ENCODE measurements at regions not wholly inside any gene's neighbourhood (a gene's known extent, or its start where the extent isn't known, plus 50 kb on each side); places are given as distances from the start of the nearest gene placed in this dataset.

DNA sequence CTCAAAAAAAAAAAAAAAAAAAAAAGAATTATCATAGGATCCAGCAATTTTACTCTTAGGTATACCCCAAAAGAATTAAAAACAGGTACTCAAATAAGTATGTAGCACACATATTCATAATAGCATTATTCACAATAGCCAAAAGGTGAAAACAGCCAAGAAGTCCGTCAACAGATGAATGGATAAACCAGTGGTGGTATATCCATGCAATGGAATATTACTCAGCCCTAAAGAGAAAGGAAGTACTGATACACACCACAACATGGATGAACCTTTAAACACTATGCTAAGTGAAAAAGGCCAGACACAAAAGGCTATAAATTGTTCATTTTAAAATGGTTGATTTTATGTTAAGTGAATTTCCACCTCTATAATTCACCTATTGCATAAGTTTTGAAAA lies 804.8 kb upstream of the AUTS2 start:
- Histone ChIP-seq H3K27ac (ENCODE audit: low read depth, low read length) (no peak overlapping the region), H3K27me3 (ENCODE audit: insufficient read depth, low read length, poor library complexity, severe bottlenecking) (no peaks in the 10 kb centered on the region), H3K36me3 (ENCODE audit: insufficient read depth, low read length) (no peaks in the 10 kb centered on the region), H3K4me1 (ENCODE audit: insufficient read depth, low read length) (no peaks in the 10 kb centered on the region), H3K9me3 (ENCODE audit: low read length) (no peaks in the 10 kb centered on the region), H3K4me3 (ENCODE audit: low read length) (no peak overlapping the region)
- no peak overlapping the region for H3K27ac Mint-ChIP-seq
- H3K36me3 Mint-ChIP-seq, result no peaks in the 10 kb centered on the region
- no peak for DNase-seq
- CTCF ChIA-PET, result no interaction called here
- H3K27me3 Mint-ChIP-seq, result no peaks in the 10 kb centered on the region
- no peak overlapping the region for H3K4me3 Mint-ChIP-seq
- H3K9me3 Mint-ChIP-seq, result peaks cover 2 to 17% (median 12%) of the 10 kb centered on the region in 5 donors
- POLR2A ChIA-PET, result no interaction called here
- no peaks in the 10 kb centered on the region for H3K4me1 Mint-ChIP-seq

DNA sequence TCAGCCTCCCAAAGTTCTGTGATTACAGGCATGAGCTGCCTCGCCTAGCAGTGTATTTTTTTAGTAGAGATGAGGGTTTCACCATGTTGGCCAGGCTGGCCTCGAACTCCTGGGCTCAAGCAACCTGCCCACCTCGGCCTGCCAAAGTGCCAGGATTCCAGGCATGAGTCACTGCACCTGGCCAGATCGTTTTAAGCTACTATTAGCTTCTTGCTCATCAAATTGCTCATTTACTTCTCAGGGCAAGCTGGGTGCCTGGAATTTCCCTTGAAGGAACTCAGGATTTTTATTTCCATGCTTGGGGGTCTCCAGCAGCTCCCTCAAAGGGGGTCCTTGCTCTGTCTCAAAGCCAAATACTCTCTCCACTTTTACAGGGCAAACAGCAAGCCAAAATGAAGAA lies 798.0 kb upstream of the AUTS2 start:
- no peak overlapping the region for H3K4me3 Mint-ChIP-seq
- CTCF ChIA-PET, result no interaction called here
- Histone ChIP-seq H3K9me3 (ENCODE audit: low read length) (no peaks in the 10 kb centered on the region), H3K27me3 (ENCODE audit: insufficient read depth, low read length, poor library complexity, severe bottlenecking) (no peaks in the 10 kb centered on the region), H3K36me3 (ENCODE audit: insufficient read depth, low read length) (no peaks in the 10 kb centered on the region), H3K4me1 (ENCODE audit: insufficient read depth, low read length) (no peaks in the 10 kb centered on the region), H3K27ac (ENCODE audit: low read depth, low read length) (no peak overlapping the region), H3K4me3 (ENCODE audit: low read length) (no peak overlapping the region)
- POLR2A ChIA-PET, result no interaction called here
- no peaks in the 10 kb centered on the region for H3K27me3 Mint-ChIP-seq
- H3K9me3 Mint-ChIP-seq, result peaks cover 4 to 14% (median 9%) of the 10 kb centered on the region in 5 donors
- no peaks in the 10 kb centered on the region for H3K36me3 Mint-ChIP-seq
- no peak for DNase-seq
- no peak overlapping the region for H3K27ac Mint-ChIP-seq
- H3K4me1 Mint-ChIP-seq, result no peaks in the 10 kb centered on the region

DNA sequence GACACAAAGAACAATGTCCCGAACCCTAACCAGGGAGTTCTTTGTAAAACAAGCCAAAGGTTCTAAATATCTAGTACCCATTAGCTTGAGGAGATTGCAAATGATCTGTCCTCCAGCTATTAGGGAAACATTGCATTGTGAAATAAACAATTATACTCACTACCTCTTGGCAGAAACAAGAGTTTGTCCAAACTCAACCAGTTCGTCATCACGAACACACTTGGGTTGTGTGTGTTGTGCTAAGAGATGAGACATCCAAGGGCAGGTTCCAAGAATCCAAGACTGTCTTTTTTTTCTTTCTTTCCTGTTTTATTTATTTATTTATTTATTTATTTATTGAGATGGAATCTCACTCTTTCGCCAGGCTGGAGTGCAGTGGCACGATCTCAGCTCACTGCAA lies 793.1 kb upstream of the AUTS2 start:
- Mint-ChIP-seq H3K36me3 (no peaks in the 10 kb centered on the region), H3K4me1 (no peaks in the 10 kb centered on the region), H3K9me3 (peaks cover 4 to 20% (median 13%) of the 10 kb centered on the region in 5 donors), H3K27ac (no peak overlapping the region), H3K4me3 (no peak overlapping the region), H3K27me3 (no peaks in the 10 kb centered on the region)
- ChIA-PET CTCF (no interaction called here), POLR2A (no interaction called here)
- Histone ChIP-seq H3K9me3 (ENCODE audit: low read length) (no peaks in the 10 kb centered on the region), H3K4me1 (ENCODE audit: insufficient read depth, low read length) (no peaks in the 10 kb centered on the region), H3K27ac (ENCODE audit: low read depth, low read length) (no peak overlapping the region), H3K27me3 (ENCODE audit: insufficient read depth, low read length, poor library complexity, severe bottlenecking) (no peaks in the 10 kb centered on the region), H3K36me3 (ENCODE audit: insufficient read depth, low read length) (no peaks in the 10 kb centered on the region), H3K4me3 (ENCODE audit: low read length) (no peak overlapping the region)
- DNase-seq, result no peak

DNA sequence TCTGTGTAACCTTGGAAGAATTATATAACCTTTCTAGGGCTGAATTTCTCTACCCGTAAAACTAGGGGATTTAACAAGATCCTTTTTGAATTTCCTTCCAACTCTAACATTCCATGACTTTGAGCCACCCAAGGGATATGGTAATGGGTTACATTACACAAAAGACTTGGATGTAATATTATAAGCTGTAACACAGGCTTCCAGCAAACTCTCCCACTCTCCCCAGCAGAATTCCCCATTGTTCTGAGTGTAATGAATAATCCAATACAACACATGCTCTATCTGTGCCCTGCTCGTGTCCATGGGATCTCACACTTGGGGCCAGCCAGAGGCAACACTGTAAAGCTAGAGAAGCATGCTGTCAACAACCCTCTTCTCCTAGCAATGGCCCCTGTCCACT lies 790.6 kb upstream of the AUTS2 start:
- Histone ChIP-seq H3K4me3 (ENCODE audit: low read length) (no peak overlapping the region), H3K27ac (ENCODE audit: low read depth, low read length) (no peak overlapping the region), H3K9me3 (ENCODE audit: low read length) (no peaks in the 10 kb centered on the region), H3K27me3 (ENCODE audit: insufficient read depth, low read length, poor library complexity, severe bottlenecking) (no peaks in the 10 kb centered on the region), H3K36me3 (ENCODE audit: insufficient read depth, low read length) (no peaks in the 10 kb centered on the region), H3K4me1 (ENCODE audit: insufficient read depth, low read length) (no peaks in the 10 kb centered on the region)
- Mint-ChIP-seq H3K4me1 (no peaks in the 10 kb centered on the region), H3K9me3 (peaks cover 3 to 17% (median 13%) of the 10 kb centered on the region in 5 donors), H3K4me3 (no peak overlapping the region), H3K27ac (no peak overlapping the region), H3K36me3 (no peaks in the 10 kb centered on the region), H3K27me3 (no peaks in the 10 kb centered on the region)
- no peak for DNase-seq
- ChIA-PET POLR2A (no interaction called here), CTCF (no interaction called here)

DNA sequence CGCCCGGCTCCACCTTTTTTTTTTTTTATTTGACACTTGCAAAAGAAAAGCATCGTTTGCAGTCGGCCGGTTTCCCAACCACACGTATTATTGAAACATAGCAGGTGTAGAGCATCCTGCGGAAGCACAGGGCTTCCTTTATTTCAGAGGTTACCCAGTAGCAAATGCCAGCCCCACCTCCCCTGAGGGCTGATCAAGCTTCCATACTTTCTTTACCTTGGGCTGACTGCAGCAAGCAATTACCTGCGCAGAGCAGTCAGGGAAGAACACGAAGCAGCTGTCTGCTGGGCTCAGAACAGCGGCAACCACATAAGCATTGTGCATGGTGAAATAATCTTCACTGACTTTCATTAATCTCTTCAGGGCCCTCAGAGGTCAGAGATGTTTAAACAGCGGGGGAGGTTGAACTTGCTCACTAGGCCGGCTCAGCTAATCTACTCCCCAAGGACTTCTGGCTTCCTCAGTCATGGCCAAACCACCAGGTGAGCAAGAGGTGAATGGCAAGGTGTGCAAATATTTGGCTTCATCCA lies 784.7 kb upstream of the AUTS2 start:
- no peak overlapping the region for H3K27ac ChIP-seq (ENCODE audit: low read depth, low read length)
- H3K9me3 Mint-ChIP-seq, result peaks cover 2 to 19% (median 9%) of the 10 kb centered on the region in 5 donors
- H3K4me1 Mint-ChIP-seq, result no peaks in the 10 kb centered on the region
- H3K27me3 Mint-ChIP-seq, result peaks cover 0 to 2% of the 10 kb centered on the region in 2 donors
- ChIA-PET POLR2A (no interaction called here), CTCF (no interaction called here)
- no peak overlapping the region for H3K4me3 Mint-ChIP-seq
- H3K9me3 ChIP-seq (ENCODE audit: low read length), result no peaks in the 10 kb centered on the region
- no peak overlapping the region for H3K27ac Mint-ChIP-seq
- no peaks in the 10 kb centered on the region for H3K27me3 ChIP-seq (ENCODE audit: insufficient read depth, low read length, poor library complexity, severe bottlenecking)
- no peaks in the 10 kb centered on the region for H3K36me3 Mint-ChIP-seq
- no peak overlapping the region for H3K4me3 ChIP-seq (ENCODE audit: low read length)
- no peak for DNase-seq
- H3K36me3 ChIP-seq (ENCODE audit: insufficient read depth, low read length), result no peaks in the 10 kb centered on the region
- H3K4me1 ChIP-seq (ENCODE audit: insufficient read depth, low read length), result no peaks in the 10 kb centered on the region

DNA sequence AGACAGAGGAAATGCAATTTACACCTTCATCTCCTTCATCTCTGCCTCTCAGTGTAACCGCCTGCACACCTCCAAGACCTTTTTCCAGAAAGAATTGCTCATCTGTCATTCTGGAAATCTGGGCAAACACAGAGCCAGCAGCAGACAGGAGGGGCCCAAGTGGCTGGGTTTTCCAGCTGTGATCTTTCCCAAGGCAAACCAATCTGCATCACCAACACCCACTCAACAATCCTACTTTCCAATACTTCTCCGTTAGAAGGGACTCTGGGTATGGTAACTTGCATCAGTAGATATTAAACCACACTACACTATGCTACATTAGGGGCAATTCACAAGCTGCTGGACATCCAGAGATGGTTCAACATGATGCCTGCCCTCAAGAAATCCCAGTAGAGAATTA lies 781.8 kb upstream of the AUTS2 start:
- Histone ChIP-seq H3K9me3 (ENCODE audit: low read length) (no peaks in the 10 kb centered on the region), H3K27me3 (ENCODE audit: insufficient read depth, low read length, poor library complexity, severe bottlenecking) (no peaks in the 10 kb centered on the region), H3K4me3 (ENCODE audit: low read length) (no peak overlapping the region), H3K36me3 (ENCODE audit: insufficient read depth, low read length) (no peaks in the 10 kb centered on the region), H3K27ac (ENCODE audit: low read depth, low read length) (no peak overlapping the region), H3K4me1 (ENCODE audit: insufficient read depth, low read length) (no peaks in the 10 kb centered on the region)
- no peak overlapping the region for H3K27ac Mint-ChIP-seq
- no peaks in the 10 kb centered on the region for H3K4me1 Mint-ChIP-seq
- H3K4me3 Mint-ChIP-seq, result no peak overlapping the region
- peaks cover 2 to 22% (median 6%) of the 10 kb centered on the region in 5 donors for H3K9me3 Mint-ChIP-seq
- peaks cover 0 to 3% of the 10 kb centered on the region in 2 donors for H3K27me3 Mint-ChIP-seq
- ChIA-PET CTCF (no interaction called here), POLR2A (no interaction called here)
- DNase-seq, result no peak
- H3K36me3 Mint-ChIP-seq, result peaks cover 0 to 1% (median 0%) of the 10 kb centered on the region in 3 donors

DNA sequence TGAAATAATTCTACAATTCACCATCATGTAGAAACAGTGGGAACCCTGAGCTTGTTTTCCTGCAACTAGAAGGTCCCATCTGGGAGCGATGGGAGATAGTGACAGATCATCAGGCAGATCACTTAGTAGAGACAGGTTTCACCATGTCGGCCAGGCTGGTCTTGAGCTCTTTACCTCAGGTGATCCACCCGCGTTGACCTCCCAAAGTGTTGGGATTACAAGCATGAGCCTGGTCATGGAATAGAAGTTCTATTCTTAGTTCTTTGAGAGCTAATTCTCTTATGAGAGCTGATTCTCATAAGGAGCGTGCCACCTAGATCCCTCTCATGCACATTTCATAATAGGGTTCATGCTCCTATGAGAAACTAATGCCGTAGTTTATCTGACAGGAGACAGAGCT lies 778.0 kb upstream of the AUTS2 start:
- no peaks in the 10 kb centered on the region for H3K36me3 ChIP-seq (ENCODE audit: insufficient read depth, low read length)
- Mint-ChIP-seq H3K4me1 (no peaks in the 10 kb centered on the region), H3K27me3 (peaks cover 0 to 3% of the 10 kb centered on the region in 2 donors), H3K4me3 (no peak overlapping the region), H3K36me3 (peaks cover 0 to 1% (median 0%) of the 10 kb centered on the region in 3 donors), H3K27ac (no peak overlapping the region), H3K9me3 (peaks cover 6 to 17% (median 10%) of the 10 kb centered on the region in 5 donors)
- ChIA-PET POLR2A (no interaction called here), CTCF (no interaction called here)
- no peak overlapping the region for H3K27ac ChIP-seq (ENCODE audit: low read depth, low read length)
- H3K4me1 ChIP-seq (ENCODE audit: insufficient read depth, low read length), result no peaks in the 10 kb centered on the region
- H3K9me3 ChIP-seq (ENCODE audit: low read length), result no peaks in the 10 kb centered on the region
- H3K27me3 ChIP-seq (ENCODE audit: insufficient read depth, low read length, poor library complexity, severe bottlenecking), result no peaks in the 10 kb centered on the region
- H3K4me3 ChIP-seq (ENCODE audit: low read length), result no peak overlapping the region
- no peak for DNase-seq

DNA sequence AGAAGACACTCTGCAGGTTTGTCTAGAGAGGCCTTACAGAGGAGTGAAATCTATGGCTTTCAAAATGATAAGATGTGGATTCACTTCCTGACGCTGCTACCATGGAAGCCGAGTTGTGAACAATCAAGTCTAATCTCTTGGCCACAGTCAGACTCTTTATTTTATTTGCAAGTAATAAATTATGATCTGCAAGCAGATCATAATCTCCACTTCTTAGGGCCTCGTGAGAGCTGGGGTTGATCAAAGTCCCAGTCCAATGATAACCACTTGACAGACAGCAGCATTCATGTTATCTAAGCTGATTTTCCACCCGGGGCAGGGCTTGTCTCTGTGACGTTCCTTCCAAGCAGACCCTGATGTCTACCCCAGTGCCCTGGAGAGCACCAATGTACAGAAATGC lies 776.4 kb upstream of the AUTS2 start:
- CTCF ChIA-PET, result no interaction called here
- H3K4me1 Mint-ChIP-seq, result no peaks in the 10 kb centered on the region
- peaks cover 6 to 17% (median 13%) of the 10 kb centered on the region in 5 donors for H3K9me3 Mint-ChIP-seq

More for the DNA sequence above, 776.4 kb upstream of the AUTS2 start:
- H3K9me3 ChIP-seq (ENCODE audit: low read length), result no peaks in the 10 kb centered on the region
- H3K27me3 Mint-ChIP-seq, result peaks cover 0 to 1% of the 10 kb centered on the region in 2 donors
- DNase-seq, result no peak
- no peaks in the 10 kb centered on the region for H3K36me3 ChIP-seq (ENCODE audit: insufficient read depth, low read length)
- peaks cover 0 to 1% (median 0%) of the 10 kb centered on the region in 3 donors for H3K36me3 Mint-ChIP-seq
- no peaks in the 10 kb centered on the region for H3K27me3 ChIP-seq (ENCODE audit: insufficient read depth, low read length, poor library complexity, severe bottlenecking)
- no peaks in the 10 kb centered on the region for H3K4me1 ChIP-seq (ENCODE audit: insufficient read depth, low read length)
- H3K27ac Mint-ChIP-seq, result no peak overlapping the region
- POLR2A ChIA-PET, result no interaction called here
- no peak overlapping the region for H3K27ac ChIP-seq (ENCODE audit: low read depth, low read length)
- no peak overlapping the region for H3K4me3 ChIP-seq (ENCODE audit: low read length)
- H3K4me3 Mint-ChIP-seq, result no peak overlapping the region
